OCI-M1 (cell line): ENCODE measurements at regions not wholly inside any gene's neighbourhood (a gene's known extent, or its start where the extent isn't known, plus 50 kb on each side); places are given as distances from the start of the nearest gene placed in this dataset.
A peak's percentile ranks its signal among the peaks of the same experiment; 100 is the strongest.

Experiments
- DNase-seq: peaks from one replicate; lab custom pipeline; 2025; lab: John Stamatoyannopoulos, UW

DNA sequence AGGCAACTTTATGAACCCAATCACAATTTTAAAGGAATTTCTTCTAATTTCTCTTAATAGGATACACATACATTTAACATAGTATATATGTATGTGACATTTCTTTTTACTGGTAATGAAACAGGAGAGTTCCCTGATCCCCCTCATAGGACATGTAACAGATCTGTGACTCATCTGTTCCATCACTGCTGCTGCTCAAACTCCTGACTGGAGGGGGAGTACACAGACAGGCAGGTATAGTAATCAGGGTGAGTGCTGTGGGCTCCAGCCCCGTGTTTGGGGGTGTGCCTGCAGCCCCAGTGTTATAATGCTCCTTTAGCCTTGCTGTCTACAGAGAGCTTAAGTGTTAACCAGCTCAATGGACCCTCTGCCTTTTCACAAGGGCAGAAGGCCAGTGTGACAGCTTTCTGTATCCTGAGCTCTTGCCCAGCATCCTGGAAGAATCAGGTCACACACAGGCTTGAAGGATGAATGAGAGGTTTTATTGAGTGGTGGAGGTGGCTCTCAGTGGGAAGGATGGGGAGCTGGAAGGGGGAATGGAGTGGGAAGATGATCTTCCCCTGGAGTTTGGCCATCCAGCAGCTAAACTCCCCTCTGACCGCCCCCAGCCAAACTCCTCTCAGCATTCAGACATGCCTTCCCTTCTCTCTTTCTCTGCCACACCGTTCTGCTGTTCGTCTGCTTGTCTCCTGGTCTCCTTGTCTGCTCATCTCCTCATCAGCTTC, 161.3 kb downstream of the ZNF608 start:
- no peak for DNase-seq

DNA sequence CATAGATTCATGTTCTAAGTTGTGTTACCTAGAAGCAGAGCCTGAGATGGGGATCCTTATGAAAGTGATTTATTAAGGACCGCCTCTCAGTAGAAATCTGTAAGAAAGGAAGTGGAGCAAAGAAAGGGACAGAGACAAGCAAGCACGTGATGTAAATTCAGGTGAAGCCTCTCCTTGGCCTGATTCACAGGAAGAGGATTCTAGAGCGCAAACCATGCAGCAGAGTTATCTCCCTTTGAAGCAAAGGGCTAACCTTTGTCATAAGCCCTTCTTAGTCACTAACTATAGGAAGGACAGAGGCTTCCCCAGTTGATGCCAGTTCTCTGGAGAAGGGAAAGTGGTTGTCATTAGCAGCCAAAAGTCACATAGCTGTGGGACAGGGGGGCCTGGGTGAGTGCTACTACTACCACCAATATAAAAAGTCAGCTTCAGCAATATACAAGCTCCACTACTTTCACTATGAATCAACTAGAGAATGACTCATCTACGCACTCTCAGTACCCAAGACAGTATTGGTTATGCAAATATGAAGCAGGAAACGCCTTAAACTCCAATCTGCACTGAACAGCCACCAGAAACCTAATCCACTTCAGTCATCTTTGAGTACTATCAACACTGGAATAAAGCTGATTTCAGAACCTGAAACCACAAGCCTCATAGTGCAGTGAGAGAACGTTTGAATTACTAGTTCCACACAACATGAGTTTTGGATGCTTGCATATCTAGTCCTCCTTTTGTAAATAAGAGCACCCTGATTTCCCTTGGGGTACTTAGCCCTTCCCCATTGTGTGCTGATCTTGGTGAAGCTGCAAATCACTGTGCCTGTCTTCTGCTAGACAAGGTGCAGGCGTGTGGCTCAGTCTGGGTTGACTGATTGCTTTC, 162.7 kb downstream of the ZNF608 start:
- DNase-seq: peak; percentile 25

DNA sequence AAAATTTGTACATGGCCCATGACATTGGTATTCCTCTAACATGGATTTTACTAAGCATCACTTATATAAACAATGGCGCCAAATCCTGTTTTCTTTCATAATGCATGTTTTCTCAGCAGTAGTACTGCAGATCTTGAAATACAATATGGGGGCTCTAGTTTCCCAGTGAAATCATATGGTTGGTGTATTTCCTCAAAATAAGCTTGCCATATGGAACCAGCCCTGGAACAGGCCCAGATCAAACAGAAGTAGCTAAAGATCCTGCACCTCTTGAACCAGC, 163.9 kb downstream of the ZNF608 start:
- no peak for DNase-seq

DNA sequence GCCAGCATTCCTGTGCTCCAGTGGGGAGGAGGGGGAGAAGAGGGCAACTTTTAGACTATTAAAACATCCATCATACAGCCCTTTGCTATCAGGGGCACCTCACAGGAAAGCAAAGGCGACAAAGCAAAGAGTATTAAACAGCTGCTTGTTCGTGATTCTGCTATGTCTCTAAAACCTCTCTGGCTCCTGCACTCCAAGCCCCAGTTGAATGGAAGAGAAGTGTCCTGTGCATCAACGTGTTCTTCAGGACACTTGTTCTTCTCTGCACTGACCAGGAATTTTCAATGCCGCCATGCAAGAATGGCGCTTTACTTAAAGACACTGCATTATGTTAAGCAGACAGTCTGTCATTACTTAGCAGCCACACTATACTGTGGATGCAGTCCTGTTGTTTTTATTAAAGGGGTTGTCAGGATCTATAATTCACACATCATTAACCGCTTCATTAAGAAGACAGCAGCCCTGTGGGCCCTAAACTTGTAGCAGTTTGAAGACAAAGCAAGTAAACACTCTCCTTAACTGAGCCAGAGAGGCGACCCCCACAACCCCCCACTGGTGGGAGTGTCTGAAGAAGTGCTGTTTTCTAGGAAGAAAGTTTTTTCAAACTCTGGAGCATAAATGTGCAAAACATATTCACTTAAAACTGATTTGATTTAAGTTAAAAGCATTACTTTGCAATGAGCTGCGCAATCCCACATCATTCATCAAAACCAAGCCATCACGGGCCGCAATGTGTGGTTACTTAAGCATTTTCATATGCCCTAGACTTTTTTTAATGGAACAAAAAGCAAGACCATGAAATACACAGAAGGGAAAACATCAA, 164.5 kb downstream of the ZNF608 start:
- DNase-seq: no peak

DNA sequence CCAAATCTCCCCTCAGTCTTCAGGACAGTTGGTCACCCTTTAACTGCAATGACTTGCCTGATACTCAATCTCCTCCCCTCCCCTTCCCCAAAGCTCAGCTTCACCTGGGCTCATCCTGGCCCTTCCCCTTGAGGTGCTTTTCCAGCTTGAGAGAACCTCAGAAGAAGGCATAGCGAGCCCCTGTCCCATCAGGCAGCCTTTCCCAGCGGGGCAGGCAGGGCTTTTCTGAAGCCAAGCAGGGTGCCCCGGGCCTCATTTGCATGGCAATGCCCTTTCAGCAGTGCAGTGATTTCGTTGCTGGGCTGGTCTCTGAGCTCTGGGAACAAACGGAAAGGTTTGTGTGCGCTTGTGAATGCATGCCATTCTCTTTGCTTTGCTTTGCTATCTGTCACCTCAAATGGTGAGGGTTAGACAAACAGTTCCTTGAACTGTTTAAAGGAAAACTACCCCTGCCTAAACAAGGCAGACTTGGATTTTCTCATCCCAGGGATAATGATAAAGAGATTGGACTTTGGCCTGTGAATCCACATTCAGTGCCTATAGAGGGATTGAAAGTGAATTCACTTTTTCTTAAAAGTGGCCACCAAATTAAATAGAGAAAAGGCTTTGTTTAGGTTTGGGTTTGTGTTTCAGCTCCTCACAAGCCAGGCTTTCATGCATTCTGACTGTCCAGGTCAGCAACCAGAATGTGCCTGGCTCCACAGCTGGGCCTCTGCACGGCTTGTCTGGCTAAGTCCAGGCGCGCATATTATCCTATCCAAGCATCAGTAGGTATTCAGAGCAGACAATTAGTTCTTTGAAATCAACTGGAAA, 165.3 kb downstream of the ZNF608 start:
- DNase-seq: no peak

DNA sequence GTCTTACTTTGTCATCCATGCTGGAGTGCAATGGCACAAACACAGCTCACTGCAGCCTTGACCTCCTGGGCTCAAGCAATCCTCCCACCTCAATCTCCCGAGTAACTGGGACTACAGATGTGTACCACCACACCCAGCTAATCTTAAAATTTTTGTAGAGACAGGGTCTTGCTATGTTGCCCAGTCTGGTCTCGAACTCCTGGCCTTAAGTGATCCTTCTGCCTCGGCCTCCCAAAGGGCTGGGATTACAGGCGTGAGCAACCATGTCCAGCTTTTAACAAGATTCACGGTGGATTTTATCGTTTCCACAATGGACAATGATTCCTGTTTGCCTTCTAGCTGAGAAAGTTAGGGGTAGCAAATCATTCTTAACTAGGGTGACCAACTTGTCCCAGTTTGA, 165.9 kb downstream of the ZNF608 start:
- DNase-seq: no peak

DNA sequence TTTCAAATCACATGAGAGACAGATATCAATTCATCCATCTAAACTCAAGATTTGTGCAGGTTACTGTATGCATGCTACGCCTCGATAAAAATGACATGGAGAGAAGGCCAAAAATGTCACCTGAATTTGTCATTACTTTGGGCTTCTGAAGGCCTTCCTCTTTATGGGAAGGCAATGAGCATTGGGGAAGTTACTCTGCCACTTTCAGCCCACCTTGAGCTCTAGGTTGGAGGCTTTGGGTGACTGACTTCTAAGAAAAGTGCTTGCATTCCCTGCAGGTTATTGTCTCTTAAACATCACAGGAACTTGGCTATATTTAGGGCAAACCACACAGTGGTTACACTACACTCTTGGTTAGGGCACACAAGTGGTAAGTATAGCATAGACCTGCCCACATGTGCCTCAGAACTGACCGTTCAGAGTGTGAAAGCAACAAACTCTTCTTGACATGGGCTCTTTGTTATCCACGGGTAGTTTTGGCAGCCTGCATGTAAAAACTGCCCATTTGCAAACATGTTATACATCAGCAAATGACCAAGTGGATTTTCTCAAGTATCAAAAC, 169.5 kb downstream of the ZNF608 start:
- no peak for DNase-seq

DNA sequence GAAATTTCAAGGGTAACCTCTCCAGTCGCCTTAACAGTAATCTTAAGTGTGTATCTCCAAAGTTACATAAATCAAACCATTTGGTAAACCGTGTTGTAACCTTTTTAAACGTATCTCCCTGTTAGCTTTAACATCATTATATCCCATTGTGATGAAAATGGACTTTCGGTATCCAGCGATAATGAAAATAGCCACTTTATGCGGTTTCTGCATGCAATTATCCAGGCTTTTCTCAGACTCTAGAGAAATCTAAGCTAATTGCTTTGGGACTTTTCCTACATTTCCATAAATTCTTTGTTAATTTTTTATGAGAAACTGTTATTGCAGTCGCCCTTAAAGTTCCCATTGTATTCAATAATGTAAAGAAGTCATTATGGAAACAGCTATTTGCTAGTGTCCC, 170.7 kb downstream of the ZNF608 start:
- no peak for DNase-seq

DNA sequence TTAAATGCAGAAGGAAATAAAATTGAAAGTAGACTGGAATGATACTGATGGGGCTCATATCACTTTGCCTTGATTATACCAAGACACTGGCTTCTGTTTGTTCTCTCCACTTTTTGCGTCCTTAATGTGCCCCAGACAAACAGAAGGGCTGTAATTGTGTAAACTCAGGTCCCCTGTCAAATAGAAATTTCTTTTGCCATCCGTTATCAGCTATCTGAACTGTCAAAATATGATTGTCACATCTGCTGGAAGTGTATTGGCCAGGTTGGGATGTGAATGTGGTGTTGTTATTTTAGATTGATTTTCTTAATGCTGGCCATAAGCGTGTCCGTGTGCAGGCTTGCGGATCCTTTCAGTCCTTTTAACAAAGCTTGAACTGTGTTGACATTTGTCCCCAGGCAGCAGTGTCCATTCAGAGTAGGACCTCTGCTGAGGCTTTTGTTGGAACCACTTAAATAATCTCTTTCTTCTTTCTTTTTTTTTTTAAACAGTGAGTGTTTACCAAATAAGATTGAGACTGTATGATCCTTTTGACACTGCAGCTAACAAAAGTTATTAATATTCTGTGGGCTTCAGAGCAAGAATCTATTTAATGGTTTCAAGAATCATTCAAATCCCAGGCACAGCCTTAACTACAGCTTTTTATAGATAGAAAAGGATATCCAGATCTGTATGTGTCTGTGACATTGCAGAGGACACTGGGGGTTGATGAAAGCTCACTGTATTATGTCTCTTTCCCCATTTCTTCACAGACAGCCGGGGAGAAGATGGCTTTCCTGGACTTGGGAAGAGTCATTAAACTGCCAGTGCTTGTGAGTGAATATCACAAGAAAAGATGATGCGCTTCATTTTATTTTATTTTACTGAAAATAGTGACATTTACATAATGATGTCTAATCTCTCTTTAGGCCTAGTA, 171.7 kb downstream of the ZNF608 start:
- no peak for DNase-seq

DNA sequence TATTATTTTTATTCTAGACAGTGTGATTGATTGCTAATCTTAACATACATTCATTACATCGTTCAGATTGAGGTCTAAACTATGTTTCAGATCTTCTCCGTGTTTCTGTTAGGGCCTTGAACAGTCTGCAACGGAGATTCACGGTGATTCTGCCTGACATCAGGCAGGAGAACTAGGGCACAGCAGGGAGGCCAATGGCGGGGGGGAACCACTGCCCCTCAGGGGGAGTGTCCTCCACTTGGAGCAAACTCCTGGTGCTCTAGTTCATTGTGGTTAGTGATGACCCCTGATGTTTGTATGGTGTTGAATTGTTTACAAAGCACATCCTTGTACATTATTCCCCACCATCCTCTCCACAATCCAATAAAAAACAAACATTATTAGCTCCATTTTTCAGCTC, 173.5 kb downstream of the ZNF608 start:
- no peak for DNase-seq

DNA sequence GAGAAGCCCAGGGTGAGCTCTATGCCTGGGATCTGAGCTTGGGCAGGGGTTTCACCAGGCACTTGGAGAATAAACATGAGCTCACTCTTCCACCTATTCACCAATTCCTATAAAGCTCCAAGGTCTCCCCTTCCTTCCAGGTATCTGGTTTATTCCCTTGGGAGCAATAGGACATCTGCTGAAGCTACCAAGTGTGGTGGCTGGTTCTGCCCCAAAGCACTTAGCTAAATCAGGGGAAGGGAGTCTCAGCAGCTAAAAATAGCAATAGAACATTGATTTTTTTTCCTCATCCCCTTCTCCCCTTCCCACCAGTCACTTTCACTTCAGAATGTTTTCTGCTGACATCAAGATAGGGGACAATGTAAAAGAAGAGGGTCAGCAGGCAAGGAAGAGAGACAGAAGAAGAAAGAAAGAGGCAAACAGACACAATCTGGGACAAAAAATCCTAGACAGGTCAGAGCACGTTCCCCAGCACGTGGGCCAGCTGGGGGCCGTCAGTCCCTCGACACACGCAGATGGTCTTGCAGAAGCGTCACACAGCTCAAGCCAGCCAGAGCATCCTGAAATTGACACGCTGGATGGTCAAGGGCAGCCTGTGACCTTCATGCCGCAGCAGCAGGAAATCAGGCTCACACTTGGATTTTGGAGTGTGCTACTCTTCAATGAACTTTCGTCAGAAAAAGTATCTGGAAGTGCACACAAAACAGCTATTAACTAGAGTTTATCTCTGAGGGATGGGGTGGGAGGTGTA, 176.0 kb downstream of the ZNF608 start:
- no peak for DNase-seq

DNA sequence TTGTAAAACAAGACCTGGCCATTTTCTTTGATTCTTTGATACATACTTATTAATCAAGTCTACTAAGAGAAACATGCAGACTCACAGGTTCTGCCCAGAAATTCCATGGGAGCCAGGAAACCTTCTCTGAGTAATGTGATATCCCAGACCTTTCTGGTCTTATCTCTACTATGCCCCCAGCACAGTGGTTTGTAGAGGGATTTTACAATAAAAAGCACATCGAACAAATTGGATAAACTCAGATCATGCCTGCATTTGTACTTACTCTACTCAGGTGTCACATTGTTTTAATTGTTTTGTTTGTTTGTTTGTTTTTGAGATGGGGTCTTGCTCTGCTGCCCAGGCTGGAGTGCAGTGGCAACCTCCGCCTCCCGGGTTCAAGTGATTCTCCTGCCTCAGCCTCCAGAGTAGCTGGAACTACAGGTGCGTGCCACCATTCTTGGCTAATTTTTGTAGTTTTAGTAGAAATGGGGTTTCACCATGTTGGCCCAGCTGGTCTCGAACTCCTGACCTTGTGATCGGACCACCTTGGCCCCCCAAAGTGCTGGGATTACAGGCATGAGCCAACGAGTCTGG, 179.5 kb downstream of the ZNF608 start:
- no peak for DNase-seq

DNA sequence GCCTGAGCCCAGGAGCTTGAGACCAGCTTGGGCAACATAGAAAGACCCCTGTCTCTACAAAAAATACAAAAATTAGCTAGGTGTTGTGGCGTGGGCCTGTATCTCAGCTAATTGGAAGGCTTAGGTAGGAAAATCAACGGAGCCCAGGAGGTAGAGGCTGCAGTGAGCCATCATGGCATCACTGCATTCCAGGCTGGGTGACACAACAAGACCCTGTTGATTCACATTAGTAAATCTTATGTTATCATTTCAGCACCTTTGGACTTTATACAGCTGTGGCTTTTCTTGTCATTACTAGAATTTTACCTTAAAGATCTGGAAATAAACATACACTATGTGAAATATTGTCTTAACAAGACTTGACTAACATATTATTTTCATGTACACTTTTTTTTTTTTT, 185.0 kb downstream of the ZNF608 start:
- DNase-seq: no peak

DNA sequence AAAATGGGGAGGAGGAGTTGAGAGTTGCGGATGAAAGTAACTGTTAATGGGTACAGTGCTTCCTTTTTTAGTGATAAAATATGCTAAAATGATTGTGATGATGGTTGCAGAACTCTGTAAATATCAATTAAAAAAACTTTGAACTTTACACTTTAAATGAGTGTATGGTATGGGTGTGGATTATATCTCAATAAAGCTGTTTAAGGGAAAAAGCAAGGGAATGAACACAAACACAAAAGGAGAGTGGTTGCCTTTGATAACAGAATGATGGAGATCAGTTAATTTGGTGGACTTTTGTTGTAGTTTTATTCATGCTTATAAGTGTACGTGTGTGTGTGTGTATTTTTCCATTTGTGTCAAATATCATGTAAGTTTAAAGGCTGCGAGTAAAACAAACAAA, 186.1 kb downstream of the ZNF608 start:
- no peak for DNase-seq

DNA sequence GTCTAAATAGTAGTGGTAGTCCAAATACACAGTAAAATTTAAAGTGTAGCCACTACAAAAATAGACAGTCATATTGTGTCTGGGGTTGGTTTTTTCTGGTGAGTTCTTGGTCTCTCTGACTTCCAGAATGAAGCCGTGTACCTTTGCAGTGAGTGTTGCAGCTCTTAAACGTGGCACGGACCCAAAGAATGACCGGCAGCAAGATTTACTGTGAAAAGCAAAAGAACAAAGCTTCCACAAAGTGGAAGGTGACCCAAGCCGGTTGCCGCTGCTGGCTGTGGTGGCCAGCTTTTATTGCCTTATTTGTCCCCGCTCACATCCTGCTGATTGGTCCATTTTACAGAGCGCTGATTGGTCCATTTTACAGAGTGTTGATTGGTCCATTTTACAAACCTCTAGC, 188.7 kb downstream of the ZNF608 start:
- DNase-seq: no peak

DNA sequence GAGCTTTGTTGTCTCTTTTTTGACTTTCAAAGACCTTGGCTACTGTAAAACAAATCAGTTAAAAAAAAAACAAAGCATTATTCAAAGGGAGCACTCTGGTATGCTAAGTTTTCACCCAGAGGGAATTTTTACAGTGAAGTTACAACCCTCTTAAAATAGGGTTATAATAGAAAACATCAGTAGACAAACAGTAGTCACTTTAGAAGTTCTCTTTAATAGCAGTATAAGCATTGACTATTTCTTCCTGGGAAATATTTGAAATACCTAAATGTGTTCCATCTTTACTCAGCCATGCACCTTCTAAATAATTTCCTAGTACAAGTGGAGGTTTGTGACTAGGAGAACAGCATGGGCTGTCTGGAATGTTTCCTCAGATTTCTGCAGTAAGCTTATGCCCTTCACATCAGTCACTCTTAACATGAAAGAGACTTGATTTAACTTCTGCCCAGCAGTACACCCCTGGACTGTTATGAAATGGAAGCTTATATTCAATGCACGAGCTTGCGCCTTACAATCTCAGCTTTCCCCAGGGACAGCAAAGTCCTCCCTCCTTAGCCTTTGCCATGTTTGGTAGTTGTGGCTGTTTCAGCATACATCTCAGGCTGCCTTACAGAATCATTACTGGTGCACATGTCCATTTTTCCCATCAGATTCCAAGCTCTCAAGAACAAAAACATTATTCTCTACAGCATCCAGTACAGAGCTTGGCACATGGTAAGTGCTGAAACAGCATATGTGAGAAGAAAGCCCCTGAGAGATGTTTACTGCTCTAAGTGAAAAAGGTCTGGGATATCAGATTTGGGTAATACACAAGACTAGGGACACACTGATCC, 191.5 kb downstream of the ZNF608 start:
- DNase-seq: no peak

DNA sequence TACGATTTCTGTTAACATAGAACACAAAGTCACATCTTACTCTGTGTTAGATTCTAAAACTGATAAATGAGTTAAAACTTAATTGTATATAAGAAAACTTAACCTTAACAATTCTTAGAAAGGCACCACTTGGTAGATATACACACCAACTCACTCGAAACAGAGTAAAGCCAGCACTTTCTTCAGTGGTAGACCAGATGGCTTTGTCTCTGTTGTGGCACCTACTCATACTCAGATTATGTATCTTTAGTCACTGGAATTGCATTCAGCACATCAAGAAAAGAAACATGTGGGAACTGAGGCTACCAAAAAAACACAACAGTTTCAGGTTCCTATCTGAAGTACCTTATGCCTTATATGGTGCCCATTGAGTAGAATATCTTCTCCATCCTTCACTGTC, 192.5 kb downstream of the ZNF608 start:
- no peak for DNase-seq

DNA sequence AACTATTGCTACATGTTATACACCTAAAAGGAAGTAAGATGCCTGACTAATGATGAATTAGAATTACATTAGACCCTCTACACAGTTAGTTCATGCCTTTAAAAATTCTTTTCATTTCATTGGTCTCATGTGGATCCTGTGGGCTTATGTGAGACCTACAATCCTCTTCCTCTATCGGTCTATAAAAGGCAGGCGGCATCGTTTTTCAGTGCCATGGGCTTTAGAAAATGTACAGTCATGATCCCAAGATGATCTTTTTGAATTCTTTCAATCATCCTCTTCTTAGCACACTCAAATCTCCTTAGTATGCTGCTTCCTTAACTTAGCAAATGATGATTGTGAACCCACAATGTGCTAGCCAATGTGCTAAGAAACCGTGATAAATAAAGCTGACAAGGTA, 193.9 kb downstream of the ZNF608 start:
- DNase-seq: no peak

DNA sequence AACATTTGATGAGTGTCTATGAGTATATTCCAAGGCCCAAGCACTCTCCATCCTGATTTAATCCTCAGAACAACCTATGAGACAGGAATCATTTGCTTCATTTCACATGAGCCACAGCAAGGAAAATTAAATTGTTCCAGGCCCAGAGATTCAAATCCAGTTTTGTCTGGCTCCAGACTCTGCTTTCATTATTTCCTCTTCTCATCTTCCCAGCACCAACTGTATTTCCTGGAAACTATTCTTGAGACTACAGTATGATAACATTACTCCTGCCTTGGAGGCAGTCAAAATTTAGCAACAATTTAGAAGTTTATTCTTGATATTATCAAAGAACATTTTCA, 194.5 kb downstream of the ZNF608 start:
- DNase-seq: no peak
